H1 (cell line): ENCODE measurements at regions not wholly inside any gene's neighbourhood (a gene's known extent, or its start where the extent isn't known, plus 50 kb on each side); places are given as distances from the start of the nearest gene placed in this dataset.

ENCODE experiments used
- CTCF ChIA-PET: fragments of 300-600 bp; sonication (Branson Sonifier 250); formaldehyde crosslinking; loops from one replicate; lab custom pipeline; 2021; ENCODE audit not compliant: partially characterized antibody; lab: Charles Lee
- POLR2A ChIA-PET: fragments of 300-600 bp; sonication (Branson Sonifier 250); formaldehyde crosslinking; loops from one replicate; lab custom pipeline; 2021; ENCODE audit warnings: inconsistent platforms; ENCODE audit not compliant: partially characterized antibody; lab: Charles Lee
- DNase-seq, 2 experiments: peaks; one replicate each; pipeline versions ENCODE4 v3.0.0 to v3.0.0-alpha.2; 2010 to 2022; ENCODE audit warnings: low spot score in 2 of 2, low read depth in 1 of 2, mixed read lengths in 1 of 2
- FAIRE-seq: peaks from 2 replicates; lab custom pipeline; 2011; peaks lifted over from hg19 to GRCh38; lab: Jason Lieb, UNC
- H2AFZ ChIP-seq: 2 replicates; pipeline ENCODE4 v1.8.1; 2012; ENCODE audit warnings: low read length, inconsistent platforms
- H2AK5ac ChIP-seq: 2 replicates; pipeline ENCODE4 v1.6.1; 2013; ENCODE audit warnings: low read depth, low read length
- H2BK120ac ChIP-seq: replicated peaks from 2 replicates; pipeline ENCODE3; 2013; ENCODE audit warnings: low read depth, low read length, inconsistent platforms
- H2BK12ac ChIP-seq: 2 replicates; pipeline ENCODE4 v1.6.1; 2013; ENCODE audit warnings: low read depth, low read length
- H2BK15ac ChIP-seq: 2 replicates; pipeline ENCODE4 v1.6.1; 2013; ENCODE audit warnings: low read length
- H2BK20ac ChIP-seq: 2 replicates; pipeline ENCODE4 v1.6.1; 2013; ENCODE audit warnings: low read length
- H2BK5ac ChIP-seq: 2 replicates; pipeline ENCODE4 v1.6.1; 2013; ENCODE audit warnings: low read depth, low read length
- H3K14ac ChIP-seq: 2 replicates; pipeline ENCODE4 v1.6.1; 2013; ENCODE audit warnings: inconsistent platforms; ENCODE audit not compliant: insufficient read length
- H3K18ac ChIP-seq: 2 replicates; pipeline ENCODE4 v1.6.1; 2013; ENCODE audit warnings: low read length; ENCODE audit errors: extremely low read depth
- H3K23ac ChIP-seq: 2 replicates; pipeline ENCODE4 v1.6.1; 2013; ENCODE audit warnings: inconsistent platforms; ENCODE audit not compliant: insufficient read length
- H3K23me2 ChIP-seq: 2 replicates; pipeline ENCODE4 v1.6.1; 2013; ENCODE audit warnings: low read depth, low read length
- H3K27ac ChIP-seq: 2 replicates; pipeline ENCODE4 v1.6.1; 2011; ENCODE audit warnings: low read depth, low read length, inconsistent platforms
- H3K27me3 ChIP-seq, 4 experiments: replicated peaks in 1 of 4; 1 replicate in 1 of 4; 2 replicates in 3 of 4; pipeline versions ENCODE4 v1.6.1 to v1.8.1; 2011 to 2013; ENCODE audit warnings: low read length in 3 of 4, mild to moderate bottlenecking in 3 of 4, inconsistent platforms in 2 of 4, mixed read lengths in 2 of 4, moderate library complexity in 1 of 4; ENCODE audit not compliant: control insufficient read depth in 3 of 4, insufficient read depth in 3 of 4; ENCODE audit errors: extremely low read depth in 1 of 4
- H3K36me3 ChIP-seq, 4 experiments: 2 replicates each; pipeline versions ENCODE4 v1.6.1 to v1.8.1; 2011 to 2013; ENCODE audit warnings: mild to moderate bottlenecking in 4 of 4, low read length in 3 of 4, moderate library complexity in 2 of 4, control low read depth in 1 of 4, inconsistent platforms in 1 of 4; ENCODE audit not compliant: insufficient read depth in 4 of 4, control insufficient read depth in 2 of 4
- H3K4ac ChIP-seq: replicated peaks from 2 replicates; pipeline ENCODE3; 2013; ENCODE audit warnings: low read length, low read depth, mixed read lengths, inconsistent platforms; ENCODE audit not compliant: insufficient read length
- H3K4me1 ChIP-seq, 4 experiments: replicated peaks in 1 of 4; 1 replicate in 1 of 4; 2 replicates in 3 of 4; pipeline versions ENCODE4 v1.6.1 to v1.8.1; 2011 to 2013; ENCODE audit warnings: low read length in 3 of 4, inconsistent platforms in 2 of 4, mixed read lengths in 1 of 4; ENCODE audit not compliant: insufficient read depth in 4 of 4, control insufficient read depth in 3 of 4
- H3K4me2 ChIP-seq, 2 experiments: 2 replicates each; pipeline versions ENCODE4 v1.6.1 to v1.8.1; 2011 to 2013; ENCODE audit warnings: low read depth in 2 of 2, low read length in 2 of 2, control low read depth in 1 of 2, inconsistent platforms in 1 of 2, mild to moderate bottlenecking in 1 of 2; ENCODE audit not compliant: insufficient read depth in 1 of 2
- H3K4me3 ChIP-seq, 4 experiments: fragments of 200-600, 300-600 bp in 1 of 4; sonication (generic), shearing (Covaris generic), sonication (Bioruptor Twin) in 1 of 4; 2 replicates each; pipeline versions ENCODE4 v1.5.1 to v1.8.1; 2011 to 2016; ENCODE audit warnings: low read length in 4 of 4, low read depth in 3 of 4, control low read depth in 2 of 4, inconsistent platforms in 2 of 4, mild to moderate bottlenecking in 2 of 4, mixed read lengths in 1 of 4, moderate library complexity in 1 of 4; ENCODE audit not compliant: insufficient read depth in 2 of 4; ENCODE audit errors: extremely low read depth in 1 of 4
- H3K56ac ChIP-seq: replicated peaks from 2 replicates; pipeline ENCODE3; 2013; ENCODE audit warnings: low read depth, mild to moderate bottlenecking, mixed read lengths, low read length, inconsistent platforms; ENCODE audit not compliant: insufficient read length
- H3K79me1 ChIP-seq: 2 replicates; pipeline ENCODE4 v1.6.1; 2013; ENCODE audit warnings: low read depth, low read length, control low read depth
- H3K79me2 ChIP-seq, 2 experiments: 2 replicates each; pipeline versions ENCODE4 v1.6.1 to v1.8.1; 2012 to 2013; ENCODE audit warnings: low read length in 2 of 2, mild to moderate bottlenecking in 2 of 2, inconsistent platforms in 1 of 2; ENCODE audit not compliant: insufficient read depth in 2 of 2, control insufficient read depth in 1 of 2
- H3K9ac ChIP-seq, 4 experiments: replicated peaks in 1 of 4; 1 replicate in 1 of 4; 2 replicates in 3 of 4; pipeline versions ENCODE4 v1.6.1 to v1.8.1; 2011 to 2013; ENCODE audit warnings: low read depth in 3 of 4, low read length in 3 of 4, control low read depth in 2 of 4, mild to moderate bottlenecking in 2 of 4, moderate library complexity in 2 of 4, inconsistent platforms in 1 of 4; ENCODE audit errors: extremely low read depth in 1 of 4
- H3K9me3 ChIP-seq, 2 experiments: 2 replicates each; pipeline versions ENCODE4 v1.6.1 to v1.8.1; 2012 to 2013; ENCODE audit warnings: mild to moderate bottlenecking in 2 of 2, moderate library complexity in 2 of 2, control low read depth in 1 of 2, inconsistent platforms in 1 of 2, low read depth in 1 of 2, low read length in 1 of 2, mixed read lengths in 1 of 2; ENCODE audit not compliant: insufficient read depth in 2 of 2
- H4K20me1 ChIP-seq, 2 experiments: replicated peaks in 1 of 2; 2 replicates each; pipeline versions ENCODE3 to v1.8.1; 2011 to 2013; ENCODE audit warnings: inconsistent platforms in 2 of 2, low read length in 2 of 2, mild to moderate bottlenecking in 1 of 2; ENCODE audit not compliant: insufficient read depth in 2 of 2, control insufficient read depth in 1 of 2
- H4K5ac ChIP-seq: 2 replicates; pipeline ENCODE4 v1.6.1; 2013; ENCODE audit warnings: low read length, low read depth, mixed read lengths, inconsistent platforms; ENCODE audit not compliant: insufficient read length
- H4K8ac ChIP-seq: 2 replicates; pipeline ENCODE4 v1.8.0; 2013; ENCODE audit warnings: mild to moderate bottlenecking, moderate library complexity, low read length, inconsistent platforms; ENCODE audit not compliant: insufficient read depth; ENCODE audit errors: extremely low read depth
- H4K91ac ChIP-seq: replicated peaks from 2 replicates; pipeline ENCODE3; 2013; ENCODE audit warnings: low read length, mixed read lengths, inconsistent platforms; ENCODE audit not compliant: insufficient read length
- CBX5 ChIP-seq: fragments of 300-800, 300-1000 bp; sonication (generic); IDR thresholded peaks from 2 replicates; pipeline ENCODE4 v1.7.1; 2016; ENCODE audit warnings: antibody characterized with exemption, low read length, low read depth
- CEBPB ChIP-seq: IDR thresholded peaks from 2 replicates; pipeline ENCODE4 v1.6.1; 2012; ENCODE audit warnings: low read depth, low read length
- CTBP2 ChIP-seq: IDR thresholded peaks from 2 replicates; pipeline ENCODE4 v1.7.0; 2011; ENCODE audit warnings: borderline replicate concordance, mild to moderate bottlenecking, moderate library complexity, mixed read lengths, low read length; ENCODE audit not compliant: insufficient read depth, insufficient read length
- CTCF ChIP-seq, 3 experiments: IDR thresholded peaks; 1 replicate in 2 of 3; 2 replicates in 1 of 3; pipeline versions ENCODE4 v1.5.1 to v1.6.1; 2011; ENCODE audit warnings: low read length in 3 of 3, mild to moderate bottlenecking in 3 of 3, inconsistent platforms in 2 of 3, low read depth in 1 of 3, moderate library complexity in 1 of 3; ENCODE audit not compliant: insufficient read depth in 1 of 3; ENCODE audit errors: control extremely low read depth in 1 of 3
- RAD21 ChIP-seq, 2 experiments: IDR thresholded peaks in 1 of 2; conservative IDR thresholded peaks in 1 of 2; 2 replicates each; pipeline ENCODE4 v1.6.1; 2011; ENCODE audit warnings: low read depth in 2 of 2, low read length in 2 of 2, improper control_type of control experiment in 1 of 2, inconsistent platforms in 1 of 2, mild to moderate bottlenecking in 1 of 2, moderate library complexity in 1 of 2
- SRF ChIP-seq: IDR thresholded peaks from 2 replicates; pipeline ENCODE4 v1.6.1; 2011; ENCODE audit warnings: mild to moderate bottlenecking, low read depth, low read length, moderate library complexity
- TAF7 ChIP-seq: optimal IDR thresholded peaks from 2 replicates; pipeline ENCODE3; 2011; ENCODE audit warnings: low read depth, mild to moderate bottlenecking, inconsistent platforms, low read length, moderate library complexity, borderline replicate concordance
- WGBS, 2 experiments: shearing (Covaris generic) in 1 of 2; methylation state at CpG; one replicate each; pipeline versions ENCODE4 v1.1.6 to v1.1.7; 2013 to 2015; ENCODE audit warnings: low lambda C conversion rate in 2 of 2, mixed read lengths in 2 of 2, inconsistent platforms in 1 of 2, low coverage in 1 of 2, missing lambda C conversion rate in 1 of 2; ENCODE audit not compliant: insufficient replicate concordance in 2 of 2, insufficient coverage in 1 of 2, insufficient read length in 1 of 2; ENCODE audit errors: extremely low coverage in 1 of 2, missing lambda C conversion rate in 1 of 2; 5-methylcytosine and 5-hydroxymethylcytosine counted together

DNA sequence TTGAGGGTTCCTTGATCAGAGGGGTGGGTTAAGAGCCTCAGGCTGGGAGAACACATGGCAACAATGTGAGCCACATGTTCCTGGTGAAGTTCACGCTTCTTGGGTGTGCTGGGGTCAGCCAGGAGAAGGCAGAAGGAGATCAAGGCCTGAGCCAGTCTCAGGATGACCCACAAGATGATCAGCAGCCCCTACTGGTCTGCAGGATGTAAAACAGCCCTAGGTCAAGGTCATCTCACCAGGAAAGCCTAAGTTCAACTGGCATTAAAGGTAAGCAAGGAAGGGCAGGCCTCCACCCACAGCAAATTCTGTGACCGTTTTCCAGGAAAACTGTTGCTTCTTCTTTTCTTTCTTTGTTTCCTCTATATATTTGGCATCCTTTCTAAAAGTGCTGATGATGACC lies 156.7 kb upstream of the KIRREL3 start:
- no peak overlapping the region for H3K56ac ChIP-seq
- H3K36me3 ChIP-seq: no peaks in the 10 kb centered on the region
- H3K14ac ChIP-seq: no peak overlapping the region
- no peaks in the 10 kb centered on the region for H3K9me3 ChIP-seq
- H3K79me1 ChIP-seq: no peaks in the 10 kb centered on the region
- H3K27me3 ChIP-seq: no peaks in the 10 kb centered on the region
- H2BK20ac ChIP-seq: no peak overlapping the region
- no peak overlapping the region for H4K91ac ChIP-seq
- no peak overlapping the region for H3K23ac ChIP-seq
- TF ChIP-seq CEBPB (no peak), SRF (no peak), RAD21 (IDR thresholded peaks at IDR 0.05 in 1 of 2, conservative IDR thresholded peaks at IDR 0.05 in 1 of 2; ENCODE audit: low read depth in 2 of 2, low read length in 2 of 2) (peak; percentile 10 to 23; a peak in 2 of 4 replicates), CTCF (IDR thresholded peaks at IDR 0.05; ENCODE audit: control extremely low read depth in 1 of 3, insufficient read depth in 1 of 3, low read depth in 1 of 3, low read length in 3 of 3) (peak in 2 of 3 experiments; percentile 23 to 38; a peak in 2 of 4 replicates), CBX5 (no peak), CTBP2 (no peak), TAF7 (no peak)
- TF ChIP-seq, all 59 proteins: peak for 2
- Histone ChIP-seq H2BK12ac (no peak overlapping the region), H2BK120ac (no peak overlapping the region), H3K4ac (no peak overlapping the region), H3K4me3 (no peak overlapping the region), H3K4me2 (no peak overlapping the region), H4K8ac (no peak overlapping the region), H4K20me1 (no peaks in the 10 kb centered on the region), H2AFZ (no peak overlapping the region), H3K27ac (no peak overlapping the region), H2AK5ac (no peak overlapping the region), H3K23me2 (no peaks in the 10 kb centered on the region), H3K18ac (no peak overlapping the region), H3K9ac (no peak overlapping the region), H4K5ac (no peak overlapping the region), H3K79me2 (no peaks in the 10 kb centered on the region), H2BK5ac (no peak overlapping the region), H2BK15ac (no peak overlapping the region), H3K4me1 (no peaks in the 10 kb centered on the region)
- CTCF ChIA-PET: interaction anchor here (0.6 to 1.5 kb wide), 2 partner anchors 8 to 46 kb away, joined by 3 to 4 read pairs; no protein-coding TSS in a partner anchor
- WGBS, 2 experiments: 93% methylated on average over 2 of the region's 2 CpGs; no CpG with 5 or more reads in 1 of the 2 experiments
- no peak for FAIRE-seq
- no peak for DNase-seq
- POLR2A ChIA-PET: no interaction called here
